Vagina (tissue), 2 donors: ENCODE measurements at regions not wholly inside any gene's neighbourhood (a gene's known extent, or its start where the extent isn't known, plus 50 kb on each side); places are given as distances from the start of the nearest gene placed in this dataset.

Source experiments
- POLR2AphosphoS5 ChIP-seq, 2 donors: sonication (generic); formaldehyde crosslinking; IDR thresholded peaks; one replicate each; pipeline ENCODE4 v1.9.0; 2017; ENCODE audit warnings: antibody characterized with exemption in 2 of 2, mild to moderate bottlenecking in 2 of 2, low read depth in 1 of 2; ENCODE audit not compliant: insufficient read depth in 1 of 2
- TF ChIP-seq, protein P1 (sequence below), 3 experiments: fragments of 450-650 bp in 2 of 3; fragments of 200-600 bp in 1 of 3; sonication (generic) in 1 of 3; IDR thresholded peaks; one replicate each; pipeline ENCODE4 v1.5.1; 2017 to 2019; ENCODE audit warnings: antibody characterized with exemption in 3 of 3, mild to moderate bottlenecking in 2 of 3, moderate library complexity in 2 of 3

DNA sequence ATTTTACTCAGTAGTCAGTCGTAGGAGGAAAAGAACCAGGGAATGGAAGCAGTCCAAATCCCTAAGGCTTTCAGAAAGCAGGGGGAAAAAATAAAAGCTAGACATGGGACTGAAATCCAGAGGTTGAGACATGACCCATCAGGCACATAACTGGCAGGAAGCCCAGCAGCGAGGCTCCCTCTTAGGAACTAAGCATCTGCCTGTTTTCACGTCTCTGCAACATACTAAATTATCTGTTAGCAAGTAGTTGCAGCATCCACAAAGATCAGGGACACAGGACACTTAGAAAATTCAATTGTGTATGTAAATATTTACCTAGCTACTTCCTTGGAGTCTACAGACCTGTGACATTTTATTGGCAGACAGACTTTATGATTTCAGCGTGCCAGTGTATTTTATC, 118.0 kb upstream of the EDNRA start:
- peak in 1 of 2 donors; percentile 53 for TF ChIP-seq POLR2AphosphoS5 (IDR thresholded peaks at IDR 0.05; ENCODE audit: insufficient read depth in 1 of 2, low read depth in 1 of 2)
- TF ChIP-seq, protein P1, sequence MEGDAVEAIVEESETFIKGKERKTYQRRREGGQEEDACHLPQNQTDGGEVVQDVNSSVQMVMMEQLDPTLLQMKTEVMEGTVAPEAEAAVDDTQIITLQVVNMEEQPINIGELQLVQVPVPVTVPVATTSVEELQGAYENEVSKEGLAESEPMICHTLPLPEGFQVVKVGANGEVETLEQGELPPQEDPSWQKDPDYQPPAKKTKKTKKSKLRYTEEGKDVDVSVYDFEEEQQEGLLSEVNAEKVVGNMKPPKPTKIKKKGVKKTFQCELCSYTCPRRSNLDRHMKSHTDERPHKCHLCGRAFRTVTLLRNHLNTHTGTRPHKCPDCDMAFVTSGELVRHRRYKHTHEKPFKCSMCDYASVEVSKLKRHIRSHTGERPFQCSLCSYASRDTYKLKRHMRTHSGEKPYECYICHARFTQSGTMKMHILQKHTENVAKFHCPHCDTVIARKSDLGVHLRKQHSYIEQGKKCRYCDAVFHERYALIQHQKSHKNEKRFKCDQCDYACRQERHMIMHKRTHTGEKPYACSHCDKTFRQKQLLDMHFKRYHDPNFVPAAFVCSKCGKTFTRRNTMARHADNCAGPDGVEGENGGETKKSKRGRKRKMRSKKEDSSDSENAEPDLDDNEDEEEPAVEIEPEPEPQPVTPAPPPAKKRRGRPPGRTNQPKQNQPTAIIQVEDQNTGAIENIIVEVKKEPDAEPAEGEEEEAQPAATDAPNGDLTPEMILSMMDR (IDR thresholded peaks at IDR 0.05), result no peak
